GM18870 (cell line): ENCODE measurements at regions not wholly inside any gene's neighbourhood (a gene's known extent, or its start where the extent isn't known, plus 50 kb on each side); places are given as distances from the start of the nearest gene placed in this dataset.
"Not testable (repeated sequence)": the region's sequence is repeated elsewhere in the genome, so short reads cannot be mapped to it uniquely, and the experiment has no call there.

ENCODE experiments used
- ATAC-seq: cut with Tn5 transposase; IDR thresholded peaks from one replicate; pipeline ENCODE4 v1.9.1; 2021; ENCODE audit warnings: moderate library complexity; ENCODE audit not compliant: unreplicated experiment

- no peak for ATAC-seq
These were observed 159.6 kb upstream of the STK32A start for GRCh38 chr5:147075187-147075586.

- ATAC-seq = no peak
These were observed 154.4 kb upstream of the STK32A start for GRCh38 chr5:147080391-147080790.

- ATAC-seq = no peak
These were observed 153.5 kb upstream of the STK32A start for GRCh38 chr5:147081311-147081764.

- no peak for ATAC-seq
These were observed 150.1 kb upstream of the STK32A start for GRCh38 chr5:147084702-147085101.

- ATAC-seq = no peak
These were observed 149.4 kb upstream of the STK32A start for GRCh38 chr5:147085409-147085808.

GRCh38 chr5:147092044-147092443 lies 142.8 kb upstream of the STK32A start:
- no peak for ATAC-seq

GRCh38 chr5:147093138-147093537 lies 141.7 kb upstream of the STK32A start:
- no peak for ATAC-seq

GRCh38 chr5:147095740-147096139 lies 139.1 kb upstream of the STK32A start:
- ATAC-seq = no peak

- peak; percentile 61 for ATAC-seq
These were observed 136.5 kb upstream of the STK32A start for GRCh38 chr5:147098233-147098790.

GRCh38 chr5:147101659-147102369 lies 133.0 kb upstream of the STK32A start:
- ATAC-seq = no peak

GRCh38 chr5:147112899-147113298 lies 121.9 kb upstream of the STK32A start:
- no peak for ATAC-seq

GRCh38 chr5:147113967-147114366 lies 120.9 kb upstream of the STK32A start:
- peak; percentile 64 for ATAC-seq

GRCh38 chr5:147139759-147140158 lies 95.1 kb upstream of the STK32A start:
- not testable (repeated sequence) for ATAC-seq

GRCh38 chr5:147140558-147140957 lies 94.3 kb upstream of the STK32A start:
- ATAC-seq = no peak

- ATAC-seq = not testable (repeated sequence)
These were observed 93.2 kb upstream of the STK32A start for GRCh38 chr5:147141580-147141979.

GRCh38 chr5:147143215-147143614 lies 91.6 kb upstream of the STK32A start:
- no peak for ATAC-seq

- no peak for ATAC-seq
These were observed 89.5 kb upstream of the STK32A start for GRCh38 chr5:147145328-147145727.

GRCh38 chr5:147148715-147149114 lies 86.1 kb upstream of the STK32A start:
- no peak for ATAC-seq

GRCh38 chr5:147152086-147152485 lies 82.7 kb upstream of the STK32A start:
- ATAC-seq = no peak

- ATAC-seq = no peak
These were observed 80.0 kb upstream of the STK32A start for GRCh38 chr5:147154809-147155208.

GRCh38 chr5:147156012-147156411 lies 78.8 kb upstream of the STK32A start:
- no peak for ATAC-seq

- no peak for ATAC-seq
These were observed 73.7 kb upstream of the STK32A start for GRCh38 chr5:147160902-147161700.
